ENCODE measurements at regions not wholly inside any gene's neighbourhood (a gene's known extent, or its start where the extent isn't known, plus 50 kb on each side); places are given as distances from the start of the nearest gene placed in this dataset.

- H4K20me1 ChIP-seq (ENCODE audit: insufficient read depth, low read length), result no peaks in the 10 kb centered on the region
- H3K27me3 ChIP-seq (ENCODE audit: control insufficient read depth in 1 of 2, insufficient read depth in 2 of 2, low read length in 2 of 2), result peaks cover 1 to 35% of the 10 kb centered on the region in 2 experiments; a peak in 3 of 5 replicates
- in situ Hi-C loops (cut with HindIII; ENCODE audit: extremely low pct_ligation_motif_present, low pct_unique_long_range_greater_than_20kb), result no loop called here
- H3K36me3 ChIP-seq (replicated peaks in 1 of 2; ENCODE audit: control insufficient read depth in 1 of 2, insufficient read depth in 2 of 2, low read length in 2 of 2), result no peaks in the 10 kb centered on the region
- ATAC-seq (no peak), DNase-seq (ENCODE audit: low spot score) (no peak), FAIRE-seq (no peak)
- H2AFZ ChIP-seq (ENCODE audit: low read length), result no peak overlapping the region
- ChIA-PET CTCF (ENCODE audit: low intra/inter-chr PET ratio, low total read pairs) (no interaction called here), POLR2A (no interaction called here)
- H3K4me3 ChIP-seq (replicated peaks in 1 of 3; ENCODE audit: insufficient read depth in 1 of 3, low read depth in 2 of 3, low read length in 3 of 3), result no peak overlapping the region
- H3K9me3 ChIP-seq (ENCODE audit: low read length), result no peaks in the 10 kb centered on the region
- H3K4me1 ChIP-seq (ENCODE audit: insufficient read depth, low read length), result no peaks in the 10 kb centered on the region
- no peak overlapping the region for H3K4me2 ChIP-seq (ENCODE audit: low read depth, low read length)
- intact Hi-C loops (cut with micrococcal nuclease; ENCODE audit: unreplicated experiment), result no loop called here
- H3K9ac ChIP-seq (ENCODE audit: insufficient read depth, low read depth, low read length), result no peak overlapping the region
- no peaks in the 10 kb centered on the region for H3K79me2 ChIP-seq (ENCODE audit: insufficient read depth, low read length)
- TF ChIP-seq MIER3 (CRISPR knock-in tag; IDR thresholded peaks at IDR 0.05; ENCODE audit: borderline replicate concordance), result no peak
- TF ChIP-seq ZNF180 (CRISPR knock-in tag; IDR thresholded peaks at IDR 0.05; ENCODE audit: borderline replicate concordance, low read depth), result no peak
- no peak overlapping the region for H3K27ac ChIP-seq (ENCODE audit: extremely low read length, insufficient read depth, low read length)
- WGBS (ENCODE audit: low lambda C conversion rate), result 15% methylated on average over 3 of the region's 3 CpGs
- BruUV-seq (replicated peaks), result no TSS peak
Measured at GRCh38 chr5:79872291-79872690, 118.8 kb downstream of the MTX3 start.

- H3K4me1 ChIP-seq (ENCODE audit: insufficient read depth, low read length), result no peaks in the 10 kb centered on the region
- H2AFZ ChIP-seq (ENCODE audit: low read length), result no peak overlapping the region
- no TSS peak for BruUV-seq (replicated peaks)
- H4K20me1 ChIP-seq (ENCODE audit: insufficient read depth, low read length), result no peaks in the 10 kb centered on the region
- H3K27ac ChIP-seq (ENCODE audit: extremely low read length, insufficient read depth, low read length), result no peak overlapping the region
- CTCF ChIA-PET (ENCODE audit: low intra/inter-chr PET ratio, low total read pairs), result no interaction called here
- H3K9me3 ChIP-seq (ENCODE audit: low read length), result no peaks in the 10 kb centered on the region
- no peak overlapping the region for H3K9ac ChIP-seq (ENCODE audit: insufficient read depth, low read depth, low read length)
- intact Hi-C loops (cut with micrococcal nuclease; ENCODE audit: unreplicated experiment), result no loop called here
- no peak overlapping the region for H3K4me2 ChIP-seq (ENCODE audit: low read depth, low read length)
- in situ Hi-C loops (cut with HindIII; ENCODE audit: extremely low pct_ligation_motif_present, low pct_unique_long_range_greater_than_20kb), result no loop called here
- H3K79me2 ChIP-seq (ENCODE audit: insufficient read depth, low read length), result no peaks in the 10 kb centered on the region
- no peaks in the 10 kb centered on the region for H3K36me3 ChIP-seq (replicated peaks in 1 of 2; ENCODE audit: control insufficient read depth in 1 of 2, insufficient read depth in 2 of 2, low read length in 2 of 2)
- H3K4me3 ChIP-seq (replicated peaks in 1 of 3; ENCODE audit: insufficient read depth in 1 of 3, low read depth in 2 of 3, low read length in 3 of 3), result no peak overlapping the region
- WGBS (ENCODE audit: low lambda C conversion rate), result 43% methylated on average over 8 of the region's 8 CpGs
- FAIRE-seq (no peak), DNase-seq (ENCODE audit: low spot score) (no peak), ATAC-seq (no peak)
- POLR2A ChIA-PET, result no interaction called here
- H3K27me3 ChIP-seq (ENCODE audit: control insufficient read depth in 1 of 2, insufficient read depth in 2 of 2, low read length in 2 of 2), result peaks cover 4 to 40% of the 10 kb centered on the region in 2 experiments; a peak in 3 of 5 replicates
- no peak for TF ChIP-seq HOXA5 (CRISPR knock-in tag; IDR thresholded peaks at IDR 0.05)
- no peak for TF ChIP-seq ZBTB14 (CRISPR knock-in tag; IDR thresholded peaks at IDR 0.05)
- no peak for TF ChIP-seq ZNF883 (CRISPR knock-in tag; IDR thresholded peaks at IDR 0.05; ENCODE audit: not compliant biosample characterization)
- TF ChIP-seq ZSCAN5A (CRISPR knock-in tag; IDR thresholded peaks at IDR 0.05; ENCODE audit: borderline replicate concordance), result no peak
- no peak for TF ChIP-seq ZNF569 (CRISPR knock-in tag; IDR thresholded peaks at IDR 0.05; ENCODE audit: borderline replicate concordance)
- no peak for TF ChIP-seq ZSCAN21 (CRISPR knock-in tag; IDR thresholded peaks at IDR 0.05; ENCODE audit: borderline replicate concordance)
- no peak for TF ChIP-seq ZFP1 (CRISPR knock-in tag; IDR thresholded peaks at IDR 0.05)
- no peak for TF ChIP-seq RXRB (CRISPR knock-in tag; IDR thresholded peaks at IDR 0.05; ENCODE audit: borderline replicate concordance)
- TF ChIP-seq ZNF263 (CRISPR knock-in tag; IDR thresholded peaks at IDR 0.05), result no peak
- no peak for TF ChIP-seq ZNF709 (CRISPR knock-in tag; IDR thresholded peaks at IDR 0.05)
- TF ChIP-seq RARG (CRISPR knock-in tag; IDR thresholded peaks at IDR 0.05; ENCODE audit: low read depth), result no peak
- TF ChIP-seq HOXA7 (CRISPR knock-in tag; IDR thresholded peaks at IDR 0.05), result no peak
- no peak for TF ChIP-seq SMARCC2 (IDR thresholded peaks at IDR 0.05)
- no peak for TF ChIP-seq THAP8 (CRISPR knock-in tag; IDR thresholded peaks at IDR 0.05; ENCODE audit: borderline replicate concordance)
Measured at GRCh38 chr5:79871364-79872120, 119.5 kb downstream of the MTX3 start.
